ENCODE measurements at regions not wholly inside any gene's neighbourhood (a gene's known extent, or its start where the extent isn't known, plus 50 kb on each side); places are given as distances from the start of the nearest gene placed in this dataset.

GRCh38 chr20:48325656-48326433 lies 502.0 kb downstream of the PREX1 start:
- WGBS, 2 donors = 82 to 88% methylated on average over 13 to 14 of the region's 31 CpGs
- DNase-seq = no peak
- intact Hi-C loops (cut with DNase I) = no loop called here

GRCh38 chr20:48324744-48325143 lies 503.1 kb downstream of the PREX1 start:
- Histone ChIP-seq H3K4me1 (peaks cover 1 to 17% (median 2%) of the 10 kb centered on the region in 3 donors), H3K4me3 (no peak overlapping the region), H3K27ac (no peak overlapping the region), H3K36me3 (no peaks in the 10 kb centered on the region), H3K9me3 (no peaks in the 10 kb centered on the region), H3K27me3 (no peaks in the 10 kb centered on the region)
- no peak for DNase-seq
- 82 to 86% methylated on average over 4 of the region's 4 CpGs for WGBS, 2 donors
- intact Hi-C loops (cut with DNase I) = no loop called here
- no peak for TF ChIP-seq CTCF (IDR thresholded peaks at IDR 0.05)
- no peak for TF ChIP-seq POLR2A (IDR thresholded peaks at IDR 0.05)

More at GRCh38 chr20:48325656-48326433, 502.0 kb downstream of the PREX1 start:
- TF ChIP-seq POLR2A (IDR thresholded peaks at IDR 0.05) (no peak), CTCF (IDR thresholded peaks at IDR 0.05) (no peak)
- Histone ChIP-seq H3K4me3 (no peak overlapping the region), H3K27ac (no peak overlapping the region), H3K36me3 (no peaks in the 10 kb centered on the region), H3K4me1 (peaks cover 3 to 22% (median 3%) of the 10 kb centered on the region in 3 donors), H3K27me3 (no peaks in the 10 kb centered on the region), H3K9me3 (no peaks in the 10 kb centered on the region)

- intact Hi-C loops (cut with DNase I) = no loop called here
These were observed 506.5 kb downstream of the PREX1 start for GRCh38 chr20:48321271-48321670.

GRCh38 chr20:48319943-48320584 lies 507.7 kb downstream of the PREX1 start:
- WGBS, 2 donors = 37 to 73% methylated on average over 4 to 8 of the region's 12 CpGs
- peaks cover 0 to 11% (median 1%) of the 10 kb centered on the region in 4 donors for H3K27me3 ChIP-seq
- DNase-seq = no peak
- no peaks in the 10 kb centered on the region for H3K36me3 ChIP-seq
- H3K9me3 ChIP-seq = no peaks in the 10 kb centered on the region
- no peaks in the 10 kb centered on the region for H3K4me1 ChIP-seq
- H3K4me3 ChIP-seq = no peak overlapping the region
- no peak for TF ChIP-seq CTCF (IDR thresholded peaks at IDR 0.05)
- no peak for TF ChIP-seq POLR2A (IDR thresholded peaks at IDR 0.05)
- no peak overlapping the region for H3K27ac ChIP-seq
- intact Hi-C loops (cut with DNase I) = no loop called here

More at GRCh38 chr20:48321271-48321670, 506.5 kb downstream of the PREX1 start:
- WGBS, 2 donors = 69 to 75% methylated on average over 6 of the region's 6 CpGs
- Histone ChIP-seq H3K27ac (no peak overlapping the region), H3K27me3 (peaks cover 0 to 11% (median 1%) of the 10 kb centered on the region in 4 donors), H3K36me3 (no peaks in the 10 kb centered on the region), H3K9me3 (no peaks in the 10 kb centered on the region), H3K4me1 (no peaks in the 10 kb centered on the region), H3K4me3 (no peak overlapping the region)
- DNase-seq = no peak
- no peak for TF ChIP-seq CTCF (IDR thresholded peaks at IDR 0.05)
- no peak for TF ChIP-seq POLR2A (IDR thresholded peaks at IDR 0.05)

GRCh38 chr20:48317578-48317977 lies 510.2 kb downstream of the PREX1 start:
- DNase-seq = no peak
- Histone ChIP-seq H3K27ac (no peak overlapping the region), H3K4me1 (no peaks in the 10 kb centered on the region), H3K36me3 (no peaks in the 10 kb centered on the region), H3K4me3 (no peak overlapping the region), H3K27me3 (peaks cover 0 to 11% (median 1%) of the 10 kb centered on the region in 4 donors), H3K9me3 (no peaks in the 10 kb centered on the region)
- TF ChIP-seq CTCF (IDR thresholded peaks at IDR 0.05) (no peak), POLR2A (IDR thresholded peaks at IDR 0.05) (no peak)
- 41 to 63% methylated on average over 2 of the region's 6 CpGs for WGBS, 2 donors
- intact Hi-C loops (cut with DNase I) = no loop called here

Data from esophagus squamous epithelium (tissue), 5 donors.